Activated CD8-positive, alpha-beta memory T cell treated with anti-CD3 and anti-CD28 coated beads for 1 hour (primary cell): ENCODE measurements at regions not wholly inside any gene's neighbourhood (a gene's known extent, or its start where the extent isn't known, plus 50 kb on each side); places are given as distances from the start of the nearest gene placed in this dataset.
"Not testable (repeated sequence)": the region's sequence is repeated elsewhere in the genome, so short reads cannot be mapped to it uniquely, and the experiment has no call there.

Experiments
- DNase-seq, 2 donors: peaks; one replicate each; pipeline ENCODE4 v3.0.0-alpha.2; 2020; ENCODE audit warnings: low read depth in 1 of 2; ENCODE audit errors: extremely low read depth in 1 of 2

DNA sequence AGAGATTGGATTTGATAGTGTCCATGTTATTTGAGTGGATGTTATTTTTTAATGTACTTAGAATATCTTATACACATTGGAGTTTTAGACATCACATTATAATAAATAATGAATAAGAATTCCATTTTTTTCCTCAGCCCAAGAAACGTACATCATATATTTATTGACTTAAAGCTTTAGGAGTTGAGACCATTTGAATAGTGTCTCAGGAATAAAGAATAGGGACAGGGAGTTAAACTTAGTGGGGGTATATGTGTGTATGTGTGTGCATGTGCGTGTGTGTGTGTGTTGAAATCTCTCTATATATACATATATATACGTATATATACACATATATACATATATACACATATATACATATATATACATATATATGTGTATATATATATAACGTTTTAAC, 542.9 kb upstream of the CHD1 start:
- DNase-seq, result not testable (repeated sequence)

DNA sequence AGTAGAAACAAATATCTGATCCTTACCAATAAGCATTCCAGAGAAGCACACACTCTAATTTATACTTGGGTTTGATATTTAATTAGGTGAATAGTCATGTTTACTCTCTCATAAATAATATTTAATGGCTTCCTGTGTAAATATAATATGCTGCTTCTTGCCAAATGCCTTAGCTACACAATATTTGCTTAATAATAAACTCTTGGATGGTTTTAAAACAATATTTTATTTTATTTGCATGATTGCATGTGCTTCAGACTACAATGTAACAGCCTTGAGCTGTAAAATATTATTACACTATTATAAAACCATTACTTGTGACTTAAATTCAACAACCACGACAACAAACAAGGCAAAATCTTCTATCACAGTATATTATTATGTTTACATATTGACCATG, 542.4 kb upstream of the CHD1 start:
- DNase-seq, result not testable (repeated sequence)

DNA sequence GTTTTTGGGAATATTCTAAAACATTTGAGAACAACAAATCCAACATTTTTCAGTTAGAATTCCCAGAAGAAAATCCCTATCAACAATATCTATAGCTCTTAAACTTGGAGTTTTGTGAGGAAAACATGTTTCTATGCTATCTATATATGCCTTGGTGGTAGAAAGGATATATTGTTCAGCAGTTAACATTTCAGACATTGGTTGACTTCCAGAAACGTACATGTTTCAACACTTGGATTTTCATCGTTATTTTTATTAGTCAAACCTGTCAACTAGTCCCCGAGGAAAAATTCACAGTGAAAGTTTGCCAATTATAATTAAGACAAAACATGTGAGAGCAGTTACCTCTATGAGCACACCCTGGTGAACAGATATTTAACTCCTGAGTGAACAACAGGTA, 541.8 kb upstream of the CHD1 start:
- not testable (repeated sequence) for DNase-seq

GRCh38 chr5:99460701-99461100, 531.9 kb upstream of the CHD1 start:
- no peak for DNase-seq

DNA sequence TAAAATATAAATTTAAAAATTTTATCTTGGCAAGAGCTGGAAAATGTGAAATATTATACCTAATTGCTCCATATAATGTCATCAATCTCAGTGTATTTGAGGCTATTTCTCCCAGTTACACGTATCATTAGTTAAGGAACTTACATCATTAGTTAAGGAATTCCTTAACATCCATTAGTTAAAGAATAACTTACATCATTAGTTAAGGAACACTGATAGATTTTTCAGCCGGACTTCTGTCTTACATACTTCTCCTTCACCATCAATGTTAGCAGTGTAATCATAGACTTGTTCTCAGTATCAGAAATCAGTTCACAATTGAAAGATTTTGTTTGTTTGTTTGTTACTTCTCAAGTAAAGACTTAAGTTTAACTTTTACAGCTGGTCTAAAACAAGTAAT, 524.4 kb upstream of the CHD1 start:
- no peak for DNase-seq

- no peak for DNase-seq
Measured at GRCh38 chr5:99449786-99450185, 521.0 kb upstream of the CHD1 start.

DNA sequence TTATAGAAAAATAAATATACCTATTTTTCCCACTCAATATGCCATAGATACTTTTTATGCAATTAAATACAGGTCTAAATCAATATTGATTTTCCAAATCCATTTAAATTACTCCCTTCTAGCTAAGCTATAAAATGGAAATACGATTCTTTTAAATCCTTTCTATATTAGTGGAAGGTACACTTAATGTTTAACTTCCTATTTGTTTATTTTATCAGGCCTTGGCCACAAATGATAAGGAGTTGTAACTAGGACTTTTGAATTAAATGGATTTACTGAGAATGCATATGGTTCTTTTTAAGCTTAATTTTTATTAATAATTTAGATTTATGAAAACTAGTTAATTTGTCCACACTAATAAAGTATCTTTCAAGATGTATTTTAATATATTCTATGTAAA, 517.0 kb upstream of the CHD1 start:
- DNase-seq, result no peak

DNA sequence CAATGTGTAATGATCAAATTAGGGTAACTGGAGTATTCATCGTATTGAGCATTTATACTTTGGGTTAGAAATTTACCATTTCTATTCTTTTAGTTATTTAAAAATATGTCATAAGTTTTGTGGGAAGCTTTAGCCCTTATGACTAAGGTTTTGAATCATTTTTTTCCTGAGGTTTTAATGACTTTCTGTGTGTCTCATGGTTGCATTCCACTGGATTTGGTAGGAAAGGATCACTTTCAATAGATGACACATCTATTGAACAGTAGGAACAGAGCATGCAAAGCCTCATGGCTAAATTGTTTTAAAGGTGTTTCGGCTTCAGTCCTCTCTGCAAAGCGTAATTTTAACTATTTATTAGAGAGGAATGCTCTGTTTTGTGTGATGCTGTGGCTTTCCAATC, 512.4 kb upstream of the CHD1 start:
- DNase-seq, result no peak

DNA sequence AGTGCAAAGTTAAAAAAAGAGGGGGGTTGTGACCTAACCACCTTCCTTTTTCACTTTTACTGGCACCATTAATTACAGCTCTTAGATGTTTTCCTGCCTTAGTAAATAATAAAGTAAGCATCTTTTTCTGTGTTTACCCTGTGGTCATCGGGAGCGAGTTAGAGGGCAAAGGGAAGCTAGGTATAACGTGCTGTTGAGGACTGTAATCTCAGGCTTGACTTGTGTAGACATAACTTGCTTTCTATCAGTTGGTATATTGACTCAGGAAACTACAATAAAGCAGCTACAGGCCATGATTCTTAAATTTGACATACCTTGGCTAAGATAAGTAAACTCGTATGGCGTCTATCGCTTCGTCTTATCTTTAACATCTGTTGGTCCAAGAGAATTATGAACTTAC, 509.8 kb upstream of the CHD1 start:
- DNase-seq, result no peak

DNA sequence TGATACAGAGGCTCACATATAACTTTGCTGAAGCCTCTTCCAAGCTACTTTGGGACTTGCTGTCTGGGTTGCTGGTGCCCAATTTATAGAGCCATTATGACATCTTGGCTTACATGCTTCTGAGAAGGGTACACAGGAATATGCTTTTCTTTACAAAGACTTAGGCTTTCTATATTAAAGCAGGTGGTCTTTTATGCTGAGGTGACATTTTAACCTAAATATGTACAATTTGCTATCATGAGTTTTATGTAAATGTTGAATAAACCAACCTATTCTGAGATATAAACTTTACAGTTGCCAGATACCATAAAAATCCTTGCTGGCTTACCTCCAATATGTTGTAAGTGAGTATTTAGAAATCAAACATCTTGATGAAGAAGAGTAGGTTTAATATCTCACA, 509.2 kb upstream of the CHD1 start:
- DNase-seq, result no peak

DNA sequence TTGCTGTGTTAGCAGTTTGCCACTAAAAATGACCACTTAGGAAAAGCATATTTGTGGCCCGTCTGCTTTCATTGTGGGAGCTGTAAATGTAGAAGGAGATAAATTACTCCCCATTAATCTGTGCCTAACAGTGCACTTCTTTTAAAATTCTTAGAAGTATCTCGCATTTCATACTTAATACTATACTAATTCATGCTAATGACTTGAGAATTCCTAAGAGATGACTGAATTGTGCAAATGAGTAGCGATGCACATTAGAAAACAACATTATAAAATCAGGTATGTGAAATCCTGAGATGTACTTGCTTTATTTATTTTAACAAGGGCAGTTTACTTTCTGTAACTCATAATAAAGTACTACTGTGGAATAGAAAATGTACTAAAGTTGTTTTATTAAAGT, 494.6 kb upstream of the CHD1 start:
- not testable (repeated sequence) for DNase-seq

GRCh38 chr5:99418640-99419039, 489.8 kb upstream of the CHD1 start:
- DNase-seq, result not testable (repeated sequence)

DNA sequence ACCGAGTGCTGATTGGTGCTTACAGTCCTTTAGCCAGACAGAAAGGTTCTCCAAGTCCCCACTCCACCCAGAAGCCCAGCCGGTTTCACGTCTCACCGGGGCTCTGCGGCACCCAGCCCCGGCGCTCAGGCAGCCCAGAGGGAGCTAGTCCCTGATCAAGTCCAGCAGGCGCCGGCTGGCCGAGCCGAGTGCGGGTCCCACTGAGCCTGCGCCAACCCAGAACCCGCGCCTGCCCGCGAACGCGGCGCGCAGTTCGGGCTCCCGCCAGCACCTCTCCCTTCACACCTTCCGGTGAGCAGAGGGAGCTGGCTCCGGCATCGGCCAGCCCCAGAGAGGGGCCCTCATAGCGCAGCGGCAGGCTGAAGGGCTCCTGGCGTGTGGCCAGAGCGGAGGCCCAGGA, 481.6 kb upstream of the CHD1 start:
- not testable (repeated sequence) for DNase-seq

- DNase-seq, result not testable (repeated sequence)
Measured at GRCh38 chr5:99404764-99405302, 476.0 kb upstream of the CHD1 start.

- DNase-seq, result not testable (repeated sequence)
Measured at GRCh38 chr5:99400571-99400970, 471.8 kb upstream of the CHD1 start.

DNA sequence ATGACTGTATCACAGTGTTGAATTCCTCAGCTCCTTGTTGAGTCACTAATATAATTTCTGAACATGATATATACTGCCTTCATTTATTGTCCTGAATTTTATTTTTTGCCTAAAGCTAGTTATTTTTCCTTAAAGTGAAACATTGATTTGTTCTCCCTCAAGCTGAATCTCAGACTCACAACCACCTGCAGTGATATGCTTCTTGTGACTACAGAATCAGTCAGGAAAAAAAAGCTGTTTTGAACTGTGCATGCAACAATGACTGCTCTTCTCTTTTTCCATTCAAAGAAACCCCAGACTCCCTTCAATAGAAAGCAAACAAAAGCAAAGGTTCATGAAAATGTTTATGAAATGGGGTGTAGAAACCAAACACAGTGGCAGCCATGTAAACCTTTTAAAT, 470.2 kb upstream of the CHD1 start:
- no peak for DNase-seq

DNA sequence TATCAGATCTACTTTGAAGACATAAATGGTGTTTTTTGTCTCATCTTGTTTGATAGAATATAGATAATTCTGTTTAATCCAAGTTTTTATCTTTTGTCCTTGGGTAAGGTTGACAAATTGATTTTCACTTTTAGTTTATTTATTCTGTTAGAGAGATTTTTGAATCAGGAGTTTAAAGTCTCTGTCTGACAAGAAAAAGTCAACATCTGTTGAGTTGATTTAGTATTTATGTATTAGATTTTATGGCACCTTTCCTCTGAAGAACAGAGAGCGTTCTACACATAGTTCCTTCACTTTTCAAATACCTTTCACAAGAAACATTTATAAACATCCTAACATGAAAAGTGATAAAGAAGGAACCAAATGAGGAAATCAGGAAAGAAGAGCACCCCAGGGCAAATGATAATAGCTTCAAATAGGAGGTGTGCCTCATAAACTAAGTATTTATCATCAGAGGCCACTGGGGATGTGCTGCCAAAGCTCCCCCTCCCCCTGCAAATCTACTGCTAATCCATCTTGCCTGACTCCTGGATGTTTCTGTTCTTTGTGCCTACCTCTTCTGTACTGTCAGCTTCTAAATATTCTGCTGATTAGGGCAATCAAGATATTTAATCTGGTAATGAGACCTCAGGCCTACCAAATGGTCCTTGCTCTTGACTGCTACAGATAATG, 457.7 kb upstream of the CHD1 start:
- DNase-seq, result no peak

- DNase-seq, result no peak
Measured at GRCh38 chr5:99379187-99379586, 450.4 kb upstream of the CHD1 start.

DNA sequence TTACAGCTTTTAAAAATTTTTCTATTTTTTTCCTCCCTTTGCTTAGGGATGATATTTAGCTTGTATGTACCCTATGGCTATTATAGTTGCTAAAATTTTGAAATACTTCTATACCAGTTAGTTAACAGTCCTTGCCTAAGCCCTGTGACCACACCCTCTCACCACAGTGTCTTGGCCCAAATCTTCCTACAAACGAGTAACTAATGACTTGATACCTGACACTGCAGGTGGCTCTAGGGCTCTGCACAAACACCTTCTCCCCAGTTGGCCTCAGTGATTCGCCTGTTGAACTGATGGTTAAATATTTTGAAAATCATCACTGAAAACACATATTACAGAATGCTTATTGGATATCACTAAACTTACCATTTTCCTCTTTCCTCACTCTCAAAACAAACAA, 449.6 kb upstream of the CHD1 start:
- no peak for DNase-seq

- DNase-seq, result no peak
Measured at GRCh38 chr5:99369797-99370593, 441.2 kb upstream of the CHD1 start.

DNA sequence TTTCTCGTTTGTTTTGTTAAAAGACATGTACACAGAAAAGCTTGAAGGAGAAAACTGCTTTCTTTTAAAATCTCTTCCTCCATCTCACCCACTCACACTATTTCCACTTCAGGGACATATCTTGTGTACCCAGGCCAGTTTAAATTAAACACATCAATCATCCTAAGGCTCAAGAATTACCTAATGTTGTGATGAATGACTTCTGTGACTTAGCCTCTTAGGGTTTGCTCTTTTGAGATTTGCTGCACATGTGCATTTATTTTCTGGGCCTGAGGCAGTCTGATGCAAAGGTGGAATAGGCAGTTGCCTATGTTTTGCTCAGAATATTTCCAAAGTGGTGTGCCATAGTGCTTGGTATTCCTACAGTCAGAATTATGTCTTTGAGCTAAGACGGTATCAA, 439.9 kb upstream of the CHD1 start:
- no peak for DNase-seq

- no peak for DNase-seq
Measured at GRCh38 chr5:99355881-99356280, 427.1 kb upstream of the CHD1 start.
